ENCODE measurements at regions not wholly inside any gene's neighbourhood (a gene's known extent, or its start where the extent isn't known, plus 50 kb on each side); places are given as distances from the start of the nearest gene placed in this dataset.
A peak's percentile ranks its signal among the peaks of the same experiment; 100 is the strongest.

GRCh38 chr11:116558504-116559211 lies 214.1 kb downstream of the BUD13 start:
- no peak for DNase-seq
- TF ChIP-seq, protein P1, sequence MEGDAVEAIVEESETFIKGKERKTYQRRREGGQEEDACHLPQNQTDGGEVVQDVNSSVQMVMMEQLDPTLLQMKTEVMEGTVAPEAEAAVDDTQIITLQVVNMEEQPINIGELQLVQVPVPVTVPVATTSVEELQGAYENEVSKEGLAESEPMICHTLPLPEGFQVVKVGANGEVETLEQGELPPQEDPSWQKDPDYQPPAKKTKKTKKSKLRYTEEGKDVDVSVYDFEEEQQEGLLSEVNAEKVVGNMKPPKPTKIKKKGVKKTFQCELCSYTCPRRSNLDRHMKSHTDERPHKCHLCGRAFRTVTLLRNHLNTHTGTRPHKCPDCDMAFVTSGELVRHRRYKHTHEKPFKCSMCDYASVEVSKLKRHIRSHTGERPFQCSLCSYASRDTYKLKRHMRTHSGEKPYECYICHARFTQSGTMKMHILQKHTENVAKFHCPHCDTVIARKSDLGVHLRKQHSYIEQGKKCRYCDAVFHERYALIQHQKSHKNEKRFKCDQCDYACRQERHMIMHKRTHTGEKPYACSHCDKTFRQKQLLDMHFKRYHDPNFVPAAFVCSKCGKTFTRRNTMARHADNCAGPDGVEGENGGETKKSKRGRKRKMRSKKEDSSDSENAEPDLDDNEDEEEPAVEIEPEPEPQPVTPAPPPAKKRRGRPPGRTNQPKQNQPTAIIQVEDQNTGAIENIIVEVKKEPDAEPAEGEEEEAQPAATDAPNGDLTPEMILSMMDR (IDR thresholded peaks at IDR 0.05), result no peak
- peaks cover 31% of the 10 kb centered on the region for H3K9me3 Mint-ChIP-seq
- no peak overlapping the region for H3K27ac Mint-ChIP-seq
- no peak overlapping the region for H3K4me3 Mint-ChIP-seq
- no peaks in the 10 kb centered on the region for H3K36me3 Mint-ChIP-seq (ENCODE audit: low read depth)
- peaks cover 19% of the 10 kb centered on the region for H3K4me1 Mint-ChIP-seq
- H3K27me3 Mint-ChIP-seq (ENCODE audit: low read depth, poor library complexity), result peaks cover 18% of the 10 kb centered on the region

GRCh38 chr11:116557282-116557681 lies 215.5 kb downstream of the BUD13 start:
- no peak overlapping the region for H3K4me3 Mint-ChIP-seq
- peaks cover 31% of the 10 kb centered on the region for H3K9me3 Mint-ChIP-seq
- TF ChIP-seq, protein P1 (IDR thresholded peaks at IDR 0.05), result no peak
- peaks cover 5% of the 10 kb centered on the region for H3K4me1 Mint-ChIP-seq
- no peak for DNase-seq
- H3K27me3 Mint-ChIP-seq (ENCODE audit: low read depth, poor library complexity), result peaks cover 12% of the 10 kb centered on the region
- no peak overlapping the region for H3K27ac Mint-ChIP-seq
- H3K36me3 Mint-ChIP-seq (ENCODE audit: low read depth), result no peaks in the 10 kb centered on the region

- TF ChIP-seq, protein P1 (IDR thresholded peaks at IDR 0.05), result no peak
- peaks cover 31% of the 10 kb centered on the region for H3K9me3 Mint-ChIP-seq
- no peak for DNase-seq
- peaks cover 4% of the 10 kb centered on the region for H3K4me1 Mint-ChIP-seq
- no peaks in the 10 kb centered on the region for H3K36me3 Mint-ChIP-seq (ENCODE audit: low read depth)
- H3K4me3 Mint-ChIP-seq, result no peak overlapping the region
- H3K27ac Mint-ChIP-seq, result no peak overlapping the region
- peaks cover 14% of the 10 kb centered on the region for H3K27me3 Mint-ChIP-seq (ENCODE audit: low read depth, poor library complexity)
These were observed 216.3 kb downstream of the BUD13 start for GRCh38 chr11:116556483-116556882.

DNA sequence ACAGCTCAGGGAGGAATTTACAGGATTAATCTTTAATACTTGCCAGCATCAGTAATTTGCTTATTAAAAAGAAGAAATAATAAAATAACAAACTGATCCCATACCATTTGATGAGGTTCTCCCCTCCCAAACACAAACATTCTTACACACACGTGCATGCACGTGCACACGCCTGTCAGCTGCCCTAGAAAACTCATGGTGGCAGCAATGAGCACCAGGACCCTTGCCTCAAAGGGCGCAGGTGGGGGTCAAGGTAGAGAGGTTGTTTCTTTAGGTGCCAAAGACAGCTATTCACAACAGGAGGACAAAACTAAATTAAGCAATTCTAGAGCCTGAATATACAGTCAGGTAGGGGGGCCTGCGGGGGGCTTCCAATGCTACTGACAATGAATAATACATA lies 219.3 kb downstream of the BUD13 start:
- H3K36me3 Mint-ChIP-seq (ENCODE audit: low read depth), result no peaks in the 10 kb centered on the region
- peaks cover 19% of the 10 kb centered on the region for H3K27me3 Mint-ChIP-seq (ENCODE audit: low read depth, poor library complexity)
- TF ChIP-seq, protein P1 (IDR thresholded peaks at IDR 0.05), result peak; percentile 11
- H3K9me3 Mint-ChIP-seq, result peaks cover 37% of the 10 kb centered on the region
- no peak for DNase-seq
- H3K4me1 Mint-ChIP-seq, result no peaks in the 10 kb centered on the region
- H3K27ac Mint-ChIP-seq, result no peak overlapping the region
- no peak overlapping the region for H3K4me3 Mint-ChIP-seq

GRCh38 chr11:116551576-116551975 lies 221.2 kb downstream of the BUD13 start:
- H3K4me3 Mint-ChIP-seq, result no peak overlapping the region
- H3K9me3 Mint-ChIP-seq, result peaks cover 31% of the 10 kb centered on the region
- H3K27ac Mint-ChIP-seq, result no peak overlapping the region
- TF ChIP-seq, protein P1 (IDR thresholded peaks at IDR 0.05), result no peak
- H3K27me3 Mint-ChIP-seq (ENCODE audit: low read depth, poor library complexity), result peaks cover 15% of the 10 kb centered on the region
- DNase-seq, result no peak
- no peaks in the 10 kb centered on the region for H3K36me3 Mint-ChIP-seq (ENCODE audit: low read depth)
- no peaks in the 10 kb centered on the region for H3K4me1 Mint-ChIP-seq

DNA sequence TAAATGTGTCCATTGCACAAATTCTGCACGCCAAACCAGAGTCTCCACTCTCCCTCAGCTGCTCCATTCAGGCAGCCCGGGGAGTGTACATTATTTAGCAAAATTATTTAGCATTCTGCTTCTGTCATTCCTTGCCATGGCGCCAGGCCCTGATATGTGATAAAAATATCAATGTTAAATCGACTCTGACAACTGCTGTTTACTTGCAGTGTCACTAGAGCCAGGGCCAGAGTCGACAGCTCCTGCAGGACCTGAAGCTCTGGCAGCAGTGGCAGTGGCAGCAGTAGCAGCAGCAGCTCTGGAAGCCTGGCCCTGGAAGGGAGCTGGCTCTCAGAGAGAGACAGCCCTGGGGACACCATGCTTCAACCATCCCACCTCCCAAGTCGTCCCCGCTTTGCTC lies 224.5 kb downstream of the BUD13 start:
- H3K4me1 Mint-ChIP-seq, result no peaks in the 10 kb centered on the region
- peaks cover 6% of the 10 kb centered on the region for H3K9me3 Mint-ChIP-seq
- no peaks in the 10 kb centered on the region for H3K36me3 Mint-ChIP-seq (ENCODE audit: low read depth)
- no peak overlapping the region for H3K4me3 Mint-ChIP-seq
- peaks cover 12% of the 10 kb centered on the region for H3K27me3 Mint-ChIP-seq (ENCODE audit: low read depth, poor library complexity)
- H3K27ac Mint-ChIP-seq, result no peak overlapping the region
- DNase-seq, result no peak
- TF ChIP-seq, protein P1 (IDR thresholded peaks at IDR 0.05), result no peak

All from nephron progenitor cell (in vitro differentiated cells).